ENCODE measurements at regions not wholly inside any gene's neighbourhood (a gene's known extent, or its start where the extent isn't known, plus 50 kb on each side); places are given as distances from the start of the nearest gene placed in this dataset.

DNA sequence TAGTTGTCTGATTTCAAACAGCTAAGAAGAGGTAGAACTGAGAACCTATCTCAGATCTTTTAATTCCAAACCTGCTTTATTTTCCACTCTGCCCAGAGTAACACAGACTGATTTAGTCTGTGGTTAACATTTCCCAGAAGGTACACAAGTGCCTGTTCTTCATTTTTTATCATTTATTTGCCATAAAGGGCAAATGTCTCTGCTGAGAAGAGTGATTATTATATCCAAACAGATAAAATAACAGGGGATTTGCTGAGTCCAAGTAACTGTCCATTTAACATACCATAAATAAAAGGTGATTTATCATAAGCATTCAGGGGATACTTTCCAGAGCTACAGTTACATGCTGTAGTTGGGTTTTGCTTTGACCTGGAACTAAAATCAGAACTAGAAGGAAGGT lies 617.7 kb downstream of the MBD2 start:
- TF ChIP-seq POLR2AphosphoS5 (IDR thresholded peaks at IDR 0.05; ENCODE audit: borderline replicate concordance, low read depth, low read length) (no peak), EZH2 (IDR thresholded peaks at IDR 0.05) (no peak), FOXP2 (optimal IDR thresholded peaks at IDR 0.05; ENCODE audit: control extremely low read depth, extremely low read length, insufficient read depth) (no peak)
